Pancreas (tissue), 10 donors: ENCODE measurements at regions not wholly inside any gene's neighbourhood (a gene's known extent, or its start where the extent isn't known, plus 50 kb on each side); places are given as distances from the start of the nearest gene placed in this dataset.
"Not testable (repeated sequence)": the region's sequence is repeated elsewhere in the genome, so short reads cannot be mapped to it uniquely, and the experiment has no call there.

Experiments used
- ATAC-seq, 4 donors: fragments of 200-7000 bp; cut with Tn5 transposase; one replicate each; pipeline versions ENCODE4 v1.8.0 to v1.9.1; 2020; ENCODE audit warnings: mild to moderate bottlenecking in 4 of 4, moderate library complexity in 4 of 4
- DNase-seq, 6 donors: peaks; one replicate each; pipeline ENCODE4 v3.0.0-alpha.2; 2020
- FAIRE-seq: peaks from 2 replicates; lab custom pipeline; 2012; peaks lifted over from hg19 to GRCh38; lab: Jason Lieb, UNC
- H3K27ac ChIP-seq, 4 donors: fragments of 200-600 bp; sonication (generic); 1 replicate in 3 of 4; 2 replicates in 1 of 4; pipeline versions ENCODE4 v1.5.0 to v1.8.0; 2020
- H3K27me3 ChIP-seq, 4 donors: fragments of 200-600 bp; one replicate each; pipeline ENCODE4 v1.8.0; 2021
- H3K36me3 ChIP-seq, 3 donors: fragments of 200-600 bp; sonication (generic) in 1 of 3; one replicate each; pipeline versions ENCODE4 v1.5.0 to v1.8.0; 2020 to 2021
- H3K4me1 ChIP-seq, 3 donors: fragments of 200-600 bp; one replicate each; pipeline ENCODE4 v1.8.0; 2021
- H3K4me3 ChIP-seq, 4 donors: fragments of 200-600 bp; sonication (generic) in 2 of 4; one replicate each; pipeline versions ENCODE4 v1.5.0 to v1.8.0; 2020 to 2021
- H3K9me3 ChIP-seq, 4 donors: fragments of 200-600 bp; one replicate each; pipeline ENCODE4 v1.8.0; 2021
- CTCF ChIP-seq, 4 donors: fragments of 200-600 bp; sonication (generic) in 3 of 4; IDR thresholded peaks; one replicate each; pipeline versions ENCODE4 v1.5.0 to v1.8.0; 2021; ENCODE audit warnings: antibody characterized with exemption in 4 of 4
- WGBS, 2 donors: extraction: QIAGEN DNeasy Blood & Tissue Kit; methylation state at CpG; one replicate each; pipeline ENCODE4 v1.1.7; 2013; 5-methylcytosine and 5-hydroxymethylcytosine counted together
- intact Hi-C, 3 donors: fragments of 100-400 bp; cut with DNase I; formaldehyde crosslinking; loops; one replicate each; pipeline versions ENCODE4 v1.11.1 to v1.14.2; 2022
- donor health status: healthy with polysubstance abuse.
- donor health status: DM: no; HTN: no; CAD: no; lungs with moderate emphysema.
- donor health status: DM: no; HTN: no; CAD: no.
- donor health status: control.
- donor health status: control.
- donor health status: Bipolar disorder and iron deficiency.
- donor health status: DM: yes; HTN: yes; CAD: no.
- donor health status: DM: no; HTN: no; CAD: no.
- donor health status: DM: no; HTN: no; CAD: no.
- donor health status: DM: yes; HTN: yes; CAD: no.

GRCh38 chr15:95698230-95698629, 632.3 kb upstream of the NR2F2 start:
- intact Hi-C loops = no loop called here
- no peak overlapping the region for H3K4me3 ChIP-seq
- no peaks in the 10 kb centered on the region for H3K9me3 ChIP-seq
- ATAC-seq (no peak), FAIRE-seq (no peak), DNase-seq (no peak)
- WGBS, 2 donors = 8 to 14% methylated on average over 2 of the region's 2 CpGs
- H3K27ac ChIP-seq = no peak overlapping the region
- no peaks in the 10 kb centered on the region for H3K4me1 ChIP-seq
- H3K27me3 ChIP-seq = no peaks in the 10 kb centered on the region
- no peak for TF ChIP-seq CTCF (IDR thresholded peaks at IDR 0.05)
- no peaks in the 10 kb centered on the region for H3K36me3 ChIP-seq

- no peaks in the 10 kb centered on the region for H3K9me3 ChIP-seq
Measured at GRCh38 chr15:95698951-95699350, 631.5 kb upstream of the NR2F2 start.

GRCh38 chr15:95699578-95699977, 630.9 kb upstream of the NR2F2 start:
- no peaks in the 10 kb centered on the region for H3K27me3 ChIP-seq
- no peaks in the 10 kb centered on the region for H3K4me1 ChIP-seq
- no peak overlapping the region for H3K27ac ChIP-seq
- no peaks in the 10 kb centered on the region for H3K36me3 ChIP-seq
- no peak overlapping the region for H3K4me3 ChIP-seq
- no peak for ATAC-seq
- WGBS, 2 donors = 36 to 71% methylated on average over 2 of the region's 2 CpGs
- no peaks in the 10 kb centered on the region for H3K9me3 ChIP-seq
- no peak for FAIRE-seq
- intact Hi-C loops = no loop called here
- no peak for TF ChIP-seq CTCF (IDR thresholded peaks at IDR 0.05)
- no peak for DNase-seq

More at GRCh38 chr15:95698951-95699350, 631.5 kb upstream of the NR2F2 start:
- no peak for TF ChIP-seq CTCF (IDR thresholded peaks at IDR 0.05)
- no peaks in the 10 kb centered on the region for H3K27me3 ChIP-seq
- no peak overlapping the region for H3K27ac ChIP-seq
- whole genome bisulfite sequencing, 2 donors = 40% methylated on average over 2 of the region's 2 CpGs
- intact Hi-C loops = no loop called here
- no peak for DNase-seq
- ATAC-seq = no peak
- no peaks in the 10 kb centered on the region for H3K4me1 ChIP-seq
- FAIRE-seq = no peak
- H3K4me3 ChIP-seq = no peak overlapping the region
- no peaks in the 10 kb centered on the region for H3K36me3 ChIP-seq

- H3K9me3 ChIP-seq, DNase-seq, H3K4me3 ChIP-seq, FAIRE-seq, H3K27ac ChIP-seq, intact Hi-C loops, H3K27me3 ChIP-seq, H3K36me3 ChIP-seq, H3K4me1 ChIP-seq, ATAC-seq: not testable (repeated sequence)
- 40 to 41% methylated on average over 1 of the region's 1 CpG for WGBS, 2 donors
Measured at GRCh38 chr15:95700692-95701091, 629.8 kb upstream of the NR2F2 start.

GRCh38 chr15:95701410-95701809, 629.1 kb upstream of the NR2F2 start:
- WGBS, 2 donors = 48 to 63% methylated on average over 1 of the region's 1 CpG
- H3K4me3 ChIP-seq = no peak overlapping the region
- ATAC-seq (no peak), DNase-seq (no peak), FAIRE-seq (no peak)
- no peak overlapping the region for H3K27ac ChIP-seq
- no peak for TF ChIP-seq CTCF (IDR thresholded peaks at IDR 0.05)
- intact Hi-C loops = no loop called here
- H3K36me3 ChIP-seq = no peaks in the 10 kb centered on the region
- no peaks in the 10 kb centered on the region for H3K4me1 ChIP-seq
- no peaks in the 10 kb centered on the region for H3K9me3 ChIP-seq
- peaks cover 0 to 6% (median 0%) of the 10 kb centered on the region in 4 donors for H3K27me3 ChIP-seq
